ENCODE measurements at regions not wholly inside any gene's neighbourhood (a gene's known extent, or its start where the extent isn't known, plus 50 kb on each side); places are given as distances from the start of the nearest gene placed in this dataset.

- no peaks in the 10 kb centered on the region for H3K27me3 ChIP-seq (ENCODE audit: low read depth, low read length)
- no peak overlapping the region for H3K4me3 ChIP-seq (ENCODE audit: low read length)
- no peaks in the 10 kb centered on the region for H3K36me3 ChIP-seq (replicated peaks; ENCODE audit: low read depth, low read length)
- no peaks in the 10 kb centered on the region for H3K4me1 ChIP-seq (ENCODE audit: low read length)
- TF ChIP-seq EZH2phosphoT487 (IDR thresholded peaks at IDR 0.05; ENCODE audit: low read depth): no peak
- no peak for TF ChIP-seq CTCF (IDR thresholded peaks at IDR 0.05; ENCODE audit: low read depth, low read length)
- no peak overlapping the region for H2AFZ ChIP-seq (ENCODE audit: low read depth, low read length)
- no peaks in the 10 kb centered on the region for H3K9me3 ChIP-seq (ENCODE audit: insufficient read depth, low read length)
- H3K27ac ChIP-seq (ENCODE audit: low read length): no peak overlapping the region
- H3K79me2 ChIP-seq (ENCODE audit: low read length): no peaks in the 10 kb centered on the region
- H3K4me2 ChIP-seq (ENCODE audit: low read length): no peak overlapping the region
- no peaks in the 10 kb centered on the region for H4K20me1 ChIP-seq (ENCODE audit: insufficient read depth, low read length)
- H3K9ac ChIP-seq (ENCODE audit: low read length): no peak overlapping the region
These were observed 61.0 kb downstream of the CTSL start for GRCh38 chr9:87786876-87787275.

DNA sequence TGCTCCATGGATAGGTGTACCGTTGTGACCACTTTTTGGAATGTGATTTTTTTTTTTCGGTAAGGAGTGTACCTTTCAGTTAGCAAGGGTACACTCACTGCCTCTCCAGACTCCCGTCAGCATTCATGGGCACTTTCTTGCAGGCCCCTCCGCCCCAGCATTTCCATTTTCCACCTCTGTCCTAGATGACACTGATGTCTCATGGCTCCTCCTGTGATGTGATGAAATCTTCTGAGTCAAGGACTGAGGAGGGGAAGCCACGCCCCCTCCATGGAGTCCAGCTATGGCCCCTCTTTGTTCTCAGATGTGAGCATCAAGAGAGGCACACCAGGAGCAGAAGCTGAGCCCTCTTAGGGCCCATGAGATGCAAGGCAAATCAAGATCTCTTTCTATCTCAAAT, 61.8 kb downstream of the CTSL start:
- no peak overlapping the region for H3K4me3 ChIP-seq (ENCODE audit: low read length)
- no peaks in the 10 kb centered on the region for H3K36me3 ChIP-seq (replicated peaks; ENCODE audit: low read depth, low read length)
- no peaks in the 10 kb centered on the region for H4K20me1 ChIP-seq (ENCODE audit: insufficient read depth, low read length)
- no peak overlapping the region for H3K27ac ChIP-seq (ENCODE audit: low read length)
- no peak overlapping the region for H2AFZ ChIP-seq (ENCODE audit: low read depth, low read length)
- H3K4me2 ChIP-seq (ENCODE audit: low read length): no peak overlapping the region
- H3K4me1 ChIP-seq (ENCODE audit: low read length): no peaks in the 10 kb centered on the region
- no peak overlapping the region for H3K9ac ChIP-seq (ENCODE audit: low read length)
- no peaks in the 10 kb centered on the region for H3K79me2 ChIP-seq (ENCODE audit: low read length)
- no peaks in the 10 kb centered on the region for H3K9me3 ChIP-seq (ENCODE audit: insufficient read depth, low read length)
- TF ChIP-seq CTCF (IDR thresholded peaks at IDR 0.05; ENCODE audit: low read depth, low read length): no peak
- no peak for TF ChIP-seq EZH2phosphoT487 (IDR thresholded peaks at IDR 0.05; ENCODE audit: low read depth)
- no peaks in the 10 kb centered on the region for H3K27me3 ChIP-seq (ENCODE audit: low read depth, low read length)

DNA sequence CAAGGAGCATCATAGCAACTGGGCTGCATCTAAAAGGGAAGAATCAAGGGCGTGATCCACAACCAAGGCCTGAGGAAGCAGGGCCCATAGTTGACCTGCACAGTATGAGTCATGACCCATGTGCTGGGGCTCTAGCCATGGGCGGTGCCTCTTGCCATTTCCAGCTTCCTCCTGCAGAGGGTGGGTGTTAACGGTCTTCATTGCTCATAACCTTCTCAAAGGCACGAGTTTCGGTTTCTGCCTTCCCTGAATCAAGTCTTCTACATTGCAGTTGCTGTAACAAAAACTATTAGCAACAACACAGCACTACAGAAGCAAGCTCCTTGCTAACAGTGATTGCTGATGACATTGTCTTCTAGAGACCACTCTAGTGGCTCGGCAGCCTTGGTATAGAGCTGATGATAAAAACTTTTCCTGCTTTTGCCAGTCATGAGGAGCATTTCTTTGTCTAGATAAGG, 66.9 kb downstream of the CTSL start:
- H2AFZ ChIP-seq (ENCODE audit: low read depth, low read length): no peak overlapping the region
- H4K20me1 ChIP-seq (ENCODE audit: insufficient read depth, low read length): no peaks in the 10 kb centered on the region
- no peaks in the 10 kb centered on the region for H3K27me3 ChIP-seq (ENCODE audit: low read depth, low read length)
- H3K4me3 ChIP-seq (ENCODE audit: low read length): no peak overlapping the region
- H3K9me3 ChIP-seq (ENCODE audit: insufficient read depth, low read length): no peaks in the 10 kb centered on the region
- TF ChIP-seq CTCF (IDR thresholded peaks at IDR 0.05; ENCODE audit: low read depth, low read length) (no peak), EZH2phosphoT487 (IDR thresholded peaks at IDR 0.05; ENCODE audit: low read depth) (no peak)
- H3K79me2 ChIP-seq (ENCODE audit: low read length): no peaks in the 10 kb centered on the region
- H3K4me2 ChIP-seq (ENCODE audit: low read length): no peak overlapping the region
- no peak overlapping the region for H3K9ac ChIP-seq (ENCODE audit: low read length)
- H3K36me3 ChIP-seq (replicated peaks; ENCODE audit: low read depth, low read length): no peaks in the 10 kb centered on the region
- H3K27ac ChIP-seq (ENCODE audit: low read length): no peak overlapping the region
- no peaks in the 10 kb centered on the region for H3K4me1 ChIP-seq (ENCODE audit: low read length)

GRCh38 chr9:87793292-87793691, 67.4 kb downstream of the CTSL start:
- no peak overlapping the region for H3K9ac ChIP-seq (ENCODE audit: low read length)
- no peak overlapping the region for H3K4me3 ChIP-seq (ENCODE audit: low read length)
- no peaks in the 10 kb centered on the region for H3K9me3 ChIP-seq (ENCODE audit: insufficient read depth, low read length)
- TF ChIP-seq CTCF (IDR thresholded peaks at IDR 0.05; ENCODE audit: low read depth, low read length): no peak
- no peaks in the 10 kb centered on the region for H3K79me2 ChIP-seq (ENCODE audit: low read length)
- no peaks in the 10 kb centered on the region for H3K27me3 ChIP-seq (ENCODE audit: low read depth, low read length)
- no peaks in the 10 kb centered on the region for H3K36me3 ChIP-seq (replicated peaks; ENCODE audit: low read depth, low read length)
- H2AFZ ChIP-seq (ENCODE audit: low read depth, low read length): no peak overlapping the region
- H3K4me1 ChIP-seq (ENCODE audit: low read length): no peaks in the 10 kb centered on the region
- H4K20me1 ChIP-seq (ENCODE audit: insufficient read depth, low read length): no peaks in the 10 kb centered on the region
- H3K4me2 ChIP-seq (ENCODE audit: low read length): no peak overlapping the region
- H3K27ac ChIP-seq (ENCODE audit: low read length): no peak overlapping the region
